A673 (cell line): ENCODE measurements at regions not wholly inside any gene's neighbourhood (a gene's known extent, or its start where the extent isn't known, plus 50 kb on each side); places are given as distances from the start of the nearest gene placed in this dataset.
"Not testable (repeated sequence)": the region's sequence is repeated elsewhere in the genome, so short reads cannot be mapped to it uniquely, and the experiment has no call there.

Experiments
- BruUV-seq: library from RNA; stranded (reverse); fragments of 400-500 nt; replicated peaks from 2 replicates; lab custom pipeline; 2021; lab: Mats Ljungman, UMichigan
- CTCF ChIA-PET: fragments of 300-600 bp; sonication (Branson Sonifier 250); formaldehyde crosslinking; loops from one replicate; lab custom pipeline; 2022; ENCODE audit warnings: antibody characterized with exemption; lab: Charles Lee
- POLR2A ChIA-PET: fragments of 300-600 bp; sonication (Branson Sonifier 250); formaldehyde crosslinking; loops from one replicate; lab custom pipeline; 2022; ENCODE audit warnings: antibody characterized with exemption; ENCODE audit not compliant: low non-redundant PET; lab: Charles Lee
- DNase-seq: peaks from one replicate; pipeline ENCODE4 v3.0.0-alpha.2; 2015; ENCODE audit warnings: low spot score
- H3K27ac ChIP-seq: fragments of 200-600 bp; sonication (generic); 2 replicates; pipeline ENCODE4 v1.5.1; 2016; ENCODE audit warnings: mixed run types, low read depth, mild to moderate bottlenecking, mixed read lengths, antibody characterized with exemption, low read length; ENCODE audit not compliant: poor library complexity, severe bottlenecking
- H3K27me3 ChIP-seq: fragments of 200-600 bp; sonication (generic); replicated peaks from 2 replicates; pipeline ENCODE4 v1.6.1; 2017; ENCODE audit warnings: mixed run types, low read depth, mild to moderate bottlenecking, mixed read lengths, antibody characterized with exemption, low read length; ENCODE audit not compliant: insufficient read depth, poor library complexity
- H3K36me3 ChIP-seq: fragments of 200-600 bp; sonication (generic); 2 replicates; pipeline ENCODE4 v1.6.1; 2016; ENCODE audit warnings: mixed run types, mild to moderate bottlenecking, mixed read lengths, antibody characterized with exemption, low read length; ENCODE audit not compliant: insufficient read depth, poor library complexity, severe bottlenecking
- H3K4me1 ChIP-seq: fragments of 200-600 bp; sonication (generic); 2 replicates; pipeline ENCODE4 v1.6.1; 2017; ENCODE audit warnings: mixed run types, mild to moderate bottlenecking, mixed read lengths, antibody characterized with exemption, low read length; ENCODE audit not compliant: insufficient read depth, poor library complexity, severe bottlenecking
- H3K4me3 ChIP-seq: fragments of 200-600 bp; sonication (generic); 2 replicates; pipeline ENCODE4 v1.5.1; 2016; ENCODE audit warnings: low read depth, mixed run types, mild to moderate bottlenecking, mixed read lengths, low read length; ENCODE audit not compliant: poor library complexity, severe bottlenecking
- H3K9me3 ChIP-seq: fragments of 200-600 bp; sonication (generic); 2 replicates; pipeline ENCODE4 v1.6.1; 2016; ENCODE audit warnings: mixed run types, low read depth, mild to moderate bottlenecking, mixed read lengths, antibody characterized with exemption, low read length; ENCODE audit not compliant: poor library complexity, severe bottlenecking
- EZH2 ChIP-seq: fragments of 200-600 bp; sonication (generic); IDR thresholded peaks from 2 replicates; pipeline ENCODE4 v1.6.1; 2017; ENCODE audit warnings: borderline replicate concordance, low read depth, mild to moderate bottlenecking, mixed read lengths, antibody characterized with exemption, low read length; ENCODE audit not compliant: poor library complexity, severe bottlenecking
- intact Hi-C: fragments of 100-400 bp; cut with micrococcal nuclease; formaldehyde crosslinking; loops from one replicate; pipeline ENCODE4 v1.10.0; 2022; ENCODE audit not compliant: unreplicated experiment
- TF ChIP-seq, protein P1 (sequence below): fragments of 300-800, 200-600 bp; sonication (generic); conservative IDR thresholded peaks from 2 replicates; pipeline ENCODE4 v1.5.1; 2017; ENCODE audit warnings: low read depth, mild to moderate bottlenecking, antibody characterized with exemption, low read length, moderate library complexity, mixed read lengths

DNA sequence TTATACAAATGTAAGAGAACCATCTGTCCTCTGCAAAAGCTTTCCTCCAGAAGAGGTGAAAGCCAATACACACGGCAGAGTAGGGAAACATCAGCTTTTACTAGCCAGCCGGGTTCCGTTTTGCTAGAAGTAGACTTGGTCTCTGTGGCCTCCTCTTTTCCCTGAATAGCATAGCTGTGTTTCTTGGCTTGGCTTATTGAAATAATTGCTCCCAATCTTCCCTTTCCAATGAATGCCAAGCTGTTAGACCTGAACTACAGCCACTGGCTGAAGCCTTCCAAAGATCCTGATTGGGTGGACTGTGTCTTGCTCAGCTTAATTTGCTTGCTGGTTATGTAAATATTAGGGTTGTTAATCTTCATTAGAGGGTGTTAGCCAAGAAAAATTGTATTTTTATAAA, 157.8 kb upstream of the ROPN1 start:
- Histone ChIP-seq H3K27me3 (no peaks in the 10 kb centered on the region), H3K4me3 (no peak overlapping the region), H3K4me1 (no peaks in the 10 kb centered on the region), H3K9me3 (no peaks in the 10 kb centered on the region), H3K36me3 (no peaks in the 10 kb centered on the region), H3K27ac (no peak overlapping the region)
- no peak for DNase-seq
- ChIA-PET CTCF (no interaction called here), POLR2A (no interaction called here)
- BruUV-seq = no TSS peak
- intact Hi-C loops = no loop called here
- TF ChIP-seq, protein P1, sequence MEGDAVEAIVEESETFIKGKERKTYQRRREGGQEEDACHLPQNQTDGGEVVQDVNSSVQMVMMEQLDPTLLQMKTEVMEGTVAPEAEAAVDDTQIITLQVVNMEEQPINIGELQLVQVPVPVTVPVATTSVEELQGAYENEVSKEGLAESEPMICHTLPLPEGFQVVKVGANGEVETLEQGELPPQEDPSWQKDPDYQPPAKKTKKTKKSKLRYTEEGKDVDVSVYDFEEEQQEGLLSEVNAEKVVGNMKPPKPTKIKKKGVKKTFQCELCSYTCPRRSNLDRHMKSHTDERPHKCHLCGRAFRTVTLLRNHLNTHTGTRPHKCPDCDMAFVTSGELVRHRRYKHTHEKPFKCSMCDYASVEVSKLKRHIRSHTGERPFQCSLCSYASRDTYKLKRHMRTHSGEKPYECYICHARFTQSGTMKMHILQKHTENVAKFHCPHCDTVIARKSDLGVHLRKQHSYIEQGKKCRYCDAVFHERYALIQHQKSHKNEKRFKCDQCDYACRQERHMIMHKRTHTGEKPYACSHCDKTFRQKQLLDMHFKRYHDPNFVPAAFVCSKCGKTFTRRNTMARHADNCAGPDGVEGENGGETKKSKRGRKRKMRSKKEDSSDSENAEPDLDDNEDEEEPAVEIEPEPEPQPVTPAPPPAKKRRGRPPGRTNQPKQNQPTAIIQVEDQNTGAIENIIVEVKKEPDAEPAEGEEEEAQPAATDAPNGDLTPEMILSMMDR = no peak
- TF ChIP-seq EZH2 = no peak

DNA sequence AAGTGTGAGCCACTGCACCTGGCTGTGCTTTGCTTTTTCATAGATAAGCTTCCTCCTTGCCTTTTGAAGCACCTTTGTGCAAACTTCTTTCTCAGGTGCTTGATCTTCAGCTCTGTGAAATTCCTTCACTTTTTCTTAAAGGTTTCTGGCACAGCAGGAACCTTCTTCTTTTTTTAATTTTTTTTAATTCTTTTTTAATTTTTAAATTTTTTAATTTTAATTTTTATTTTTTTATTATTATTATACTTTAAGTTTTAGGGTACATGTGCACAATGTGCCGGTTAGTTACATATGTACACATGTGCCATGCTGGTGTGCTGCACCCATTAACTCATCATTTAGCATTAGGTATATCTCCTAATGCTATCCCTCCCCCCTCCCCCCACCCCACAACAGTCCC, 161.0 kb upstream of the ROPN1 start:
- H3K36me3 ChIP-seq, H3K9me3 ChIP-seq, DNase-seq, H3K4me1 ChIP-seq, CTCF ChIA-PET, H3K27ac ChIP-seq, intact Hi-C loops, H3K27me3 ChIP-seq, BruUV-seq, H3K4me3 ChIP-seq, POLR2A ChIA-PET: not testable (repeated sequence)

DNA sequence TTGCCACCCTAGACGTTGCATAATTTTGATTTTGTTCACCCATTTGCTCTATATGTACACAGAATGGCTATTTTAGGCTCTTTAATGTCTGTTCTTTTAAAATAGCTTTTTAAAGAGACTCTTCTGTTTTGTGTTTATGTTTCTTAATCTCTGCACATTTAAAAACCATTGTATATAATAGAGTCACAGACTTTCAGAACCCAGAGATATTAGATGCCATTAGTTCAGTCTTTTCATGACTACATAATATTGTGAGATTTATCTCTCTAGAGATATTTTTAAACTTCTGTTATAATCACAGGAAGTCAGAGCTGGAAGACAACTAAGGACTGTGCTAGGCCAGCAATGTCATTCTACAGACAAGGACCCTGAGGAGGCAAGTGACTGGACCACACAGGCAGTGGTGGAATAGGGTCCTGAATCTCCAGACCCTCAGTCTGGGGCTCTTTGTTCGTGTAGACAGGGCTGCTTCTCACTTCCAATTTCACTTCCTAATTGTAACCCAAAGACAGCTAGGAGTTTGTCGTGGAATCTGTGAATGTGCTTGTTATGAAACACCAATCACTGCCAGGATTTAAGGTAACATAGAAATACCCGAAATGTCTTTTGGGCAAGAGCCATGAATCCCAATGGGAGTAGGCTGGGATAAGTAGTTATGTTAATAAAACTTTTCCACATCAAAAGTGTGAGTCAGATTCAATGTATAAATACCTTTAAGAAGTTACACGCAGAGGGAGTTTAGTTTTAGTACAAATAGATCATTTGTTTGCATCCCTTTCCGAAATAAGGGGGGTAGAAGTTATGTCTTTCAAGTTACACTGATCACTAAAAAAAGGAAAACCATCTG, 165.2 kb upstream of the ROPN1 start:
- Histone ChIP-seq H3K27me3 (no peaks in the 10 kb centered on the region), H3K9me3 (no peaks in the 10 kb centered on the region), H3K27ac (no peak overlapping the region), H3K36me3 (no peaks in the 10 kb centered on the region), H3K4me1 (no peaks in the 10 kb centered on the region), H3K4me3 (no peak overlapping the region)
- ChIA-PET CTCF (no interaction called here), POLR2A (no interaction called here)
- TF ChIP-seq EZH2 = no peak
- TF ChIP-seq, protein P1 = no peak
- DNase-seq = no peak
- intact Hi-C loops = no loop called here
- BruUV-seq = no TSS peak

DNA sequence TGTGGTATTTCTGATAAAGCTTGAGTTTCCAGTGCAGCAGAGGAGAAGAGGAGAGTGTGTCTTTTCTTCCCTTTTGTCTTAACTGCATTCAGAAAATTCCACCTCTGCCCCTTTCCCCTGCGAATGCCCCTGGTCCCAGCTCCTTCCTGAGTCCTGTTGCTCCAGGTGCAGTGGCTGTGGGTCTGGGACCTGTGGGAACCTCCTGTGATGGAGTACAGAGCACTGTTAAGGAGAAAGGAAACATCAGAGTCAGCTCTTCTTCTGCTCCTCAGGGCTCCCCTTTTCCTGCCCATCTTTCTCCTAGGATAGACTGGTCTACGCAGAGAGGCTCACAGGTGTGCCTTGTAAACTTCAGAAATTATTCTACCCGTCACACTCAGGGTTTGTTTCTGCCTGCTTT, 165.8 kb upstream of the ROPN1 start:
- no peaks in the 10 kb centered on the region for H3K36me3 ChIP-seq
- H3K9me3 ChIP-seq = no peaks in the 10 kb centered on the region
- H3K27me3 ChIP-seq = no peaks in the 10 kb centered on the region
- no peak overlapping the region for H3K4me3 ChIP-seq
- H3K27ac ChIP-seq = no peak overlapping the region
- TF ChIP-seq EZH2 = no peak
- TF ChIP-seq, protein P1 = no peak
- intact Hi-C loops = no loop called here
- ChIA-PET CTCF (no interaction called here), POLR2A (no interaction called here)
- no TSS peak for BruUV-seq
- no peak for DNase-seq
- no peaks in the 10 kb centered on the region for H3K4me1 ChIP-seq
